Left ventricle myocardium inferior (tissue), 1 donor: ENCODE measurements at regions not wholly inside any gene's neighbourhood (a gene's known extent, or its start where the extent isn't known, plus 50 kb on each side); places are given as distances from the start of the nearest gene placed in this dataset.

Experiments
- DNase-seq: peaks from one replicate; pipeline ENCODE4 v3.0.0-alpha.2; 2020
- H3K27ac ChIP-seq: fragments of 200-600 bp; replicated peaks from 2 replicates; pipeline ENCODE4 v1.8.0; 2021
- H3K27me3 ChIP-seq: fragments of 200-600 bp; 2 replicates; pipeline ENCODE4 v1.8.0; 2021; ENCODE audit warnings: low read depth
- H3K36me3 ChIP-seq: fragments of 200-600 bp; 2 replicates; pipeline ENCODE4 v1.8.0; 2021
- H3K4me1 ChIP-seq: fragments of 200-600 bp; 2 replicates; pipeline ENCODE4 v1.8.0; 2021
- H3K4me3 ChIP-seq: fragments of 200-600 bp; 2 replicates; pipeline ENCODE4 v1.8.0; 2021; ENCODE audit warnings: mild to moderate bottlenecking, moderate library complexity
- H3K9me3 ChIP-seq: fragments of 200-600 bp; replicated peaks from 2 replicates; pipeline ENCODE4 v1.8.0; 2021
- intact Hi-C: fragments of 100-400 bp; cut with micrococcal nuclease; formaldehyde crosslinking; loops from one replicate; pipeline ENCODE4 v1.11.0; 2022
- TF ChIP-seq, protein P1 (sequence below): fragments of 200-600 bp; IDR thresholded peaks from 2 replicates; pipeline ENCODE4 v1.8.0; 2021; ENCODE audit warnings: antibody characterized with exemption, mild to moderate bottlenecking, borderline replicate concordance
- donor health status: DM: no; HTN: yes; CAD: no; lungs with severe emphysema.

DNA sequence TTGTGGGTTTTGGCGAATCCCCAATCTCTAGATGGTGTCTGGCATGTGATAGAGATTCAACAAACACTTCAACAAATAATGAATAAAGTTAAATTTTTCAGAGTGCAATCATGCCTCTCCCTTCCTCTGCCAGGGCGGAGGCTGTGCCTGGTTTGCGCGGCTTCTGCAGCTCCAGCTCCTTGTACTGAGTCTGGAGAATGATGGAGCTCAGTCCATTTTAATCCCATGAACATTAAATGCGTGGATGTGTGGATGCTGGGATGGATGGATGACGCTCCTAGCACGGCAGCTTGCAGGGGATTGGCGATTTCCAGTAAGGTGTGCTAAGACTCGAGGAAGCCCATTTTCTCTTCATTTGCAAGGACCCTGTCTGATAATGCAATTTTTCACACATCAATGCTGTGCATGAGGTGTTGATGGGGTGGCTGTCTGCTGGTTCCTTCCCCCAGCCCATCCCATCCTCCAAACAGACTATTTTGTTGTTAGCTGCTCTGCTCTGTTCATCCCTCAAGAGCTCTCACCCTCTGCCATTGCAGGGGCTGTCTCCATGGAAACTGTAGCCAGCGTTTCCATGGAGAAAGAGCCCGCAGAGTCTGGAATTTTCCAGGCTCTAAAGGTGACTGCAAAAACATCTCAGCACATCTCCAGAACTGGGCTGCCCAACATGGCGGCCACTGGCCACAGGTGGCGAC lies 92.6 kb upstream of the PEG3 start:
- no peak overlapping the region for H3K27ac ChIP-seq
- intact Hi-C loops, result no loop called here
- H3K4me3 ChIP-seq, result no peak overlapping the region
- peaks cover 8% of the 10 kb centered on the region for H3K27me3 ChIP-seq
- H3K9me3 ChIP-seq, result peaks cover 10% of the 10 kb centered on the region
- H3K4me1 ChIP-seq, result no peaks in the 10 kb centered on the region
- no peaks in the 10 kb centered on the region for H3K36me3 ChIP-seq
- DNase-seq, result no peak
- TF ChIP-seq, protein P1, sequence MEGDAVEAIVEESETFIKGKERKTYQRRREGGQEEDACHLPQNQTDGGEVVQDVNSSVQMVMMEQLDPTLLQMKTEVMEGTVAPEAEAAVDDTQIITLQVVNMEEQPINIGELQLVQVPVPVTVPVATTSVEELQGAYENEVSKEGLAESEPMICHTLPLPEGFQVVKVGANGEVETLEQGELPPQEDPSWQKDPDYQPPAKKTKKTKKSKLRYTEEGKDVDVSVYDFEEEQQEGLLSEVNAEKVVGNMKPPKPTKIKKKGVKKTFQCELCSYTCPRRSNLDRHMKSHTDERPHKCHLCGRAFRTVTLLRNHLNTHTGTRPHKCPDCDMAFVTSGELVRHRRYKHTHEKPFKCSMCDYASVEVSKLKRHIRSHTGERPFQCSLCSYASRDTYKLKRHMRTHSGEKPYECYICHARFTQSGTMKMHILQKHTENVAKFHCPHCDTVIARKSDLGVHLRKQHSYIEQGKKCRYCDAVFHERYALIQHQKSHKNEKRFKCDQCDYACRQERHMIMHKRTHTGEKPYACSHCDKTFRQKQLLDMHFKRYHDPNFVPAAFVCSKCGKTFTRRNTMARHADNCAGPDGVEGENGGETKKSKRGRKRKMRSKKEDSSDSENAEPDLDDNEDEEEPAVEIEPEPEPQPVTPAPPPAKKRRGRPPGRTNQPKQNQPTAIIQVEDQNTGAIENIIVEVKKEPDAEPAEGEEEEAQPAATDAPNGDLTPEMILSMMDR, result no peak

DNA sequence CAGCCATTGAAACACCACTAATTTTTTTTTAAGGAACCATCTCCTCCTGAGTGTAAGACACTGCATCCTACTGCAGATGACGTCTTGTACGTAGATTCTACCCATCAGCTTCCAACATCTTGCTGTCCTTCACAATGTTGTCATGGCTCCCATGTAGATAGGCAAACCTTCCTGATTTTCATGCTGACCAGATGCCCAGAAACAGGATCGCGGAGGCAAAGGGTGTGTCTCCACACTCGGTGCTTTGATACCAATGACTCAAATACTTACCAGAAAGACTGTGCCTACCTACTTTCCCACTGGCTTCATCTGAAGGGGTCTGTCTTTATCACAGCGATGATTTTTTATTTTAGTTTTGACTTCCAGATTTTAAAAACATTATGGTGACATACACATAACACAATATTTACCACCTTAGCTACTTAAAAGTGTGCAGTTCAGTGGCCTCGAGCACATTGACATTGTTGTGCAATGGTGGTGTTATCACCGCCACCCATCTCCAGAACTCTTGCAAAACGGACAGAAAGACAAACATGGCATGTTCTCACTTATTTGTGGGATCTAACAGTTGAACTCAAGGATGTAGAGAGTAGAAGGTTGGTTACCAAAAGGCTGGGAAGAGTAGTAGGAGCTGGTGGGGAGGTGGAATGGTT lies 94.0 kb upstream of the PEG3 start:
- peaks cover 8% of the 10 kb centered on the region for H3K27me3 ChIP-seq
- no peak for DNase-seq
- TF ChIP-seq, protein P1, result no peak
- H3K27ac ChIP-seq, result no peak overlapping the region
- intact Hi-C loops, result no loop called here
- peaks cover 5% of the 10 kb centered on the region for H3K9me3 ChIP-seq
- H3K4me1 ChIP-seq, result no peaks in the 10 kb centered on the region
- H3K36me3 ChIP-seq, result no peaks in the 10 kb centered on the region
- no peak overlapping the region for H3K4me3 ChIP-seq

DNA sequence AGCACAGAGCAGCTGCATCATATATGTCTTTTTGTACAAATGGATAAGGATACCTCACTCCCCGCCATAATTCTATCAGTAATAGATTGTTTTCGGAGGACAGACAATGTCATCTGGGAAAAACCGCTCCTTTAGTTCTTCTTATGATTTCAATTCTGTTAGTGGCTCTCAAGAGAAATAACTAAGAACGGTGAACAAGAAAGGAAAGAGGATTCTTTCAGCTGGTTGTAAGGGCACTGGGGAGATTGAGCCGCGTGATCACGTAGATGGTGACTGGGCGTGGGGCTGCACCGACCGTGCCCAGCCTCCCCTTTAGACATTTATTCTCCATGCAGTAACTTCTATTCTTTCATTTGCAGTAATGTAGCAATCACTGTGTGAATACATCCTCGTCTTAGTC lies 99.4 kb upstream of the PEG3 start:
- no peak overlapping the region for H3K4me3 ChIP-seq
- no peaks in the 10 kb centered on the region for H3K36me3 ChIP-seq
- H3K4me1 ChIP-seq, result no peaks in the 10 kb centered on the region
- DNase-seq, result no peak
- H3K27ac ChIP-seq, result no peak overlapping the region
- TF ChIP-seq, protein P1, result no peak
- peaks cover 6% of the 10 kb centered on the region for H3K9me3 ChIP-seq
- intact Hi-C loops, result no loop called here
- peaks cover 25% of the 10 kb centered on the region for H3K27me3 ChIP-seq

DNA sequence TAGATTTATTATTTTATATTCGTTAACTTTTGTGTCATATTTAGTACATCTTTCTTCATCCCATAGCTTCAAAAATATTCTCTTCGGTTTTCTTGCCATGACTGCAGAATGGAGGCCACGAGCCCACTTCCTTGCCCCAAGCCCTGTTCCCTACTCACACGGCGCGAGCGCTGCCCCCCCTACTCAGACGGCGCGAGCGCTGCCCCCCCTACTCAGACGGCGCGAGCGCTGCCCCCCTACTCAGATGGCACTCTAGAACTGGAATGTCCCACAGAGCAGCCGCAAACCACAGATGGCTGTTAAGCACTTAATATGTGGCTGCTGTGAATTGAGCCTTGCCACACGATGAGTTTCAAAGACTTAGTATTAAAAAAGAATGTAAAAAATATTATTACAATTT lies 102.2 kb upstream of the PEG3 start:
- H3K27ac ChIP-seq, result no peak overlapping the region
- intact Hi-C loops, result no loop called here
- TF ChIP-seq, protein P1, result no peak
- peaks cover 42% of the 10 kb centered on the region for H3K27me3 ChIP-seq
- H3K4me1 ChIP-seq, result no peaks in the 10 kb centered on the region
- peak; percentile 30 for DNase-seq
- no peak overlapping the region for H3K4me3 ChIP-seq
- peaks cover 6% of the 10 kb centered on the region for H3K9me3 ChIP-seq
- no peaks in the 10 kb centered on the region for H3K36me3 ChIP-seq

DNA sequence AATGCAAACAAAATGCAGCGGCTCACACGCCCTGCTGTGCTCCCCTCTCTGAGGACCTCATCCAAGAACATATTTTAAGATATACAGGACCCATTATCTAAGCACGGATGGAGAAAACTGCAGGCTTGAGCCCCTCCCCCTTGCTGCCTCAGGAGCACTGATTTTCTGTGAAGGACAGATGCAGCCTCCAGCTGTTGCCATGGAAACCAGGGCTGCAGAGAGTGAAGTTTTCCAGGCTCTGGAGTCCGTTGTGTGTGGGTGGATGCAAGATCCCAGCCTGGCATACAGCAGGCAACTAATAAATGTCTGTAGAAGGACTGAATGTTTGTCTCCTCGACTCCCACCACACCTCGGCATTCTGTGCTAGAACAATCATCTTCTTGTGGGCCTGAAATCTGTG lies 105.6 kb upstream of the PEG3 start:
- Histone ChIP-seq H3K27me3 (peaks cover 57% of the 10 kb centered on the region), H3K27ac (no peak overlapping the region), H3K36me3 (no peaks in the 10 kb centered on the region), H3K4me3 (no peak overlapping the region), H3K9me3 (peaks cover 6% of the 10 kb centered on the region), H3K4me1 (no peaks in the 10 kb centered on the region)
- intact Hi-C loops, result no loop called here
- TF ChIP-seq, protein P1, result no peak
- DNase-seq, result no peak
